ENCODE measurements at regions not wholly inside any gene's neighbourhood (a gene's known extent, or its start where the extent isn't known, plus 50 kb on each side); places are given as distances from the start of the nearest gene placed in this dataset.
"Not testable (repeated sequence)": the region's sequence is repeated elsewhere in the genome, so short reads cannot be mapped to it uniquely, and the experiment has no call there.

- Histone ChIP-seq H3K4me3 (replicated peaks in 1 of 4; ENCODE audit: control extremely low read depth in 1 of 4, insufficient read depth in 1 of 4, low read depth in 3 of 4, low read length in 4 of 4) (no peak overlapping the region), H2AFZ (ENCODE audit: low read length) (no peak overlapping the region), H3K4me1 (ENCODE audit: control insufficient read depth, extremely low read depth, insufficient read depth, low read length) (no peaks in the 10 kb centered on the region), H3K36me3 (ENCODE audit: control insufficient read depth, insufficient read depth, low read length) (no peaks in the 10 kb centered on the region), H3K4me2 (ENCODE audit: extremely low read depth, insufficient read depth, low read length) (no peak overlapping the region), H3K9me3 (ENCODE audit: control insufficient read depth, insufficient read depth, low read depth, low read length) (no peaks in the 10 kb centered on the region), H3K27me3 (ENCODE audit: control insufficient read depth, insufficient read depth, low read length) (no peaks in the 10 kb centered on the region), H4K20me1 (ENCODE audit: control insufficient read depth, extremely low read depth, insufficient read depth, low read length) (no peaks in the 10 kb centered on the region), H3K79me2 (ENCODE audit: control insufficient read depth, insufficient read depth, low read length) (no peaks in the 10 kb centered on the region), H3K9ac (ENCODE audit: insufficient read depth, low read length) (no peak overlapping the region), H3K27ac (ENCODE audit: insufficient read depth, low read length) (no peak overlapping the region)
- no peak for DNase-seq (ENCODE audit: low read depth in 2 of 2)
- no peak for TF ChIP-seq EZH2 (IDR thresholded peaks at IDR 0.05; ENCODE audit: low read length, missing control alignments)
- TF ChIP-seq, protein P1, sequence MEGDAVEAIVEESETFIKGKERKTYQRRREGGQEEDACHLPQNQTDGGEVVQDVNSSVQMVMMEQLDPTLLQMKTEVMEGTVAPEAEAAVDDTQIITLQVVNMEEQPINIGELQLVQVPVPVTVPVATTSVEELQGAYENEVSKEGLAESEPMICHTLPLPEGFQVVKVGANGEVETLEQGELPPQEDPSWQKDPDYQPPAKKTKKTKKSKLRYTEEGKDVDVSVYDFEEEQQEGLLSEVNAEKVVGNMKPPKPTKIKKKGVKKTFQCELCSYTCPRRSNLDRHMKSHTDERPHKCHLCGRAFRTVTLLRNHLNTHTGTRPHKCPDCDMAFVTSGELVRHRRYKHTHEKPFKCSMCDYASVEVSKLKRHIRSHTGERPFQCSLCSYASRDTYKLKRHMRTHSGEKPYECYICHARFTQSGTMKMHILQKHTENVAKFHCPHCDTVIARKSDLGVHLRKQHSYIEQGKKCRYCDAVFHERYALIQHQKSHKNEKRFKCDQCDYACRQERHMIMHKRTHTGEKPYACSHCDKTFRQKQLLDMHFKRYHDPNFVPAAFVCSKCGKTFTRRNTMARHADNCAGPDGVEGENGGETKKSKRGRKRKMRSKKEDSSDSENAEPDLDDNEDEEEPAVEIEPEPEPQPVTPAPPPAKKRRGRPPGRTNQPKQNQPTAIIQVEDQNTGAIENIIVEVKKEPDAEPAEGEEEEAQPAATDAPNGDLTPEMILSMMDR (conservative IDR thresholded peaks at IDR 0.05 in 1 of 2, IDR thresholded peaks at IDR 0.05 in 1 of 2; ENCODE audit: low read depth in 1 of 2, low read length in 2 of 2), result no peak
Observed at GRCh38 chr14:106166650-106167204, 640.3 kb downstream of the TMEM121 start.

GRCh38 chr14:106170163-106170658, 643.8 kb downstream of the TMEM121 start:
- not testable (repeated sequence) for H3K36me3 ChIP-seq (ENCODE audit: control insufficient read depth, insufficient read depth, low read length); H3K79me2 ChIP-seq (ENCODE audit: control insufficient read depth, insufficient read depth, low read length); H3K9ac ChIP-seq (ENCODE audit: insufficient read depth, low read length); H3K27ac ChIP-seq (ENCODE audit: insufficient read depth, low read length); DNase-seq (ENCODE audit: low read depth in 2 of 2); H3K9me3 ChIP-seq (ENCODE audit: control insufficient read depth, insufficient read depth, low read depth, low read length); H3K4me1 ChIP-seq (ENCODE audit: control insufficient read depth, extremely low read depth, insufficient read depth, low read length); H3K27me3 ChIP-seq (ENCODE audit: control insufficient read depth, insufficient read depth, low read length); H4K20me1 ChIP-seq (ENCODE audit: control insufficient read depth, extremely low read depth, insufficient read depth, low read length); H2AFZ ChIP-seq (ENCODE audit: low read length); H3K4me2 ChIP-seq (ENCODE audit: extremely low read depth, insufficient read depth, low read length); H3K4me3 ChIP-seq (replicated peaks in 1 of 4; ENCODE audit: control extremely low read depth in 1 of 4, insufficient read depth in 1 of 4, low read depth in 3 of 4, low read length in 4 of 4)

GRCh38 chr14:106174206-106174605, 647.8 kb downstream of the TMEM121 start:
- Histone ChIP-seq H3K36me3 (ENCODE audit: control insufficient read depth, insufficient read depth, low read length) (no peaks in the 10 kb centered on the region), H4K20me1 (ENCODE audit: control insufficient read depth, extremely low read depth, insufficient read depth, low read length) (no peaks in the 10 kb centered on the region), H3K27me3 (ENCODE audit: control insufficient read depth, insufficient read depth, low read length) (no peaks in the 10 kb centered on the region), H3K27ac (ENCODE audit: insufficient read depth, low read length) (no peak overlapping the region), H3K4me3 (replicated peaks in 1 of 4; ENCODE audit: control extremely low read depth in 1 of 4, insufficient read depth in 1 of 4, low read depth in 3 of 4, low read length in 4 of 4) (no peak overlapping the region), H3K4me1 (ENCODE audit: control insufficient read depth, extremely low read depth, insufficient read depth, low read length) (no peaks in the 10 kb centered on the region), H2AFZ (ENCODE audit: low read length) (no peak overlapping the region), H3K4me2 (ENCODE audit: extremely low read depth, insufficient read depth, low read length) (no peak overlapping the region), H3K9me3 (ENCODE audit: control insufficient read depth, insufficient read depth, low read depth, low read length) (no peaks in the 10 kb centered on the region), H3K79me2 (ENCODE audit: control insufficient read depth, insufficient read depth, low read length) (no peaks in the 10 kb centered on the region), H3K9ac (ENCODE audit: insufficient read depth, low read length) (no peak overlapping the region)
- DNase-seq (ENCODE audit: low read depth in 2 of 2), result no peak
- TF ChIP-seq, protein P1 (conservative IDR thresholded peaks at IDR 0.05 in 1 of 2, IDR thresholded peaks at IDR 0.05 in 1 of 2; ENCODE audit: low read depth in 1 of 2, low read length in 2 of 2), result no peak
- no peak for TF ChIP-seq EZH2 (IDR thresholded peaks at IDR 0.05; ENCODE audit: low read length, missing control alignments)

- DNase-seq (ENCODE audit: low read depth in 2 of 2); H3K27me3 ChIP-seq (ENCODE audit: control insufficient read depth, insufficient read depth, low read length); H2AFZ ChIP-seq (ENCODE audit: low read length); H4K20me1 ChIP-seq (ENCODE audit: control insufficient read depth, extremely low read depth, insufficient read depth, low read length); H3K79me2 ChIP-seq (ENCODE audit: control insufficient read depth, insufficient read depth, low read length); H3K9me3 ChIP-seq (ENCODE audit: control insufficient read depth, insufficient read depth, low read depth, low read length); H3K4me1 ChIP-seq (ENCODE audit: control insufficient read depth, extremely low read depth, insufficient read depth, low read length); H3K4me2 ChIP-seq (ENCODE audit: extremely low read depth, insufficient read depth, low read length); H3K27ac ChIP-seq (ENCODE audit: insufficient read depth, low read length); H3K36me3 ChIP-seq (ENCODE audit: control insufficient read depth, insufficient read depth, low read length); H3K4me3 ChIP-seq (replicated peaks in 1 of 4; ENCODE audit: control extremely low read depth in 1 of 4, insufficient read depth in 1 of 4, low read depth in 3 of 4, low read length in 4 of 4); H3K9ac ChIP-seq (ENCODE audit: insufficient read depth, low read length): not testable (repeated sequence)
Observed at GRCh38 chr14:106177266-106178246, 651.2 kb downstream of the TMEM121 start.
